Sigmoid colon (tissue), 4 donors: ENCODE measurements at regions not wholly inside any gene's neighbourhood (a gene's known extent, or its start where the extent isn't known, plus 50 kb on each side); places are given as distances from the start of the nearest gene placed in this dataset.

Experiments used
- EP300 ChIP-seq, 4 donors: sonication (generic); formaldehyde crosslinking; IDR thresholded peaks; one replicate each; pipeline ENCODE4 v1.6.1; 2017; ENCODE audit warnings: antibody characterized with exemption in 4 of 4
- POLR2A ChIP-seq, 2 donors: fragments of 450-650 bp; IDR thresholded peaks; one replicate each; pipeline ENCODE4 v1.6.1; 2016; ENCODE audit warnings: antibody characterized with exemption in 2 of 2, mild to moderate bottlenecking in 2 of 2, moderate library complexity in 2 of 2
- POLR2AphosphoS5 ChIP-seq, 4 donors: sonication (generic); formaldehyde crosslinking; IDR thresholded peaks; one replicate each; pipeline ENCODE4 v1.6.1; 2017; ENCODE audit warnings: antibody characterized with exemption in 4 of 4
- TF ChIP-seq, protein P1 (sequence below), 4 experiments: fragments of 450-650 bp in 3 of 4; fragments of 200-600 bp in 1 of 4; IDR thresholded peaks; one replicate each; pipeline ENCODE4 v1.5.1; 2016 to 2019; ENCODE audit warnings: antibody characterized with exemption in 4 of 4, mild to moderate bottlenecking in 3 of 4, moderate library complexity in 2 of 4

DNA sequence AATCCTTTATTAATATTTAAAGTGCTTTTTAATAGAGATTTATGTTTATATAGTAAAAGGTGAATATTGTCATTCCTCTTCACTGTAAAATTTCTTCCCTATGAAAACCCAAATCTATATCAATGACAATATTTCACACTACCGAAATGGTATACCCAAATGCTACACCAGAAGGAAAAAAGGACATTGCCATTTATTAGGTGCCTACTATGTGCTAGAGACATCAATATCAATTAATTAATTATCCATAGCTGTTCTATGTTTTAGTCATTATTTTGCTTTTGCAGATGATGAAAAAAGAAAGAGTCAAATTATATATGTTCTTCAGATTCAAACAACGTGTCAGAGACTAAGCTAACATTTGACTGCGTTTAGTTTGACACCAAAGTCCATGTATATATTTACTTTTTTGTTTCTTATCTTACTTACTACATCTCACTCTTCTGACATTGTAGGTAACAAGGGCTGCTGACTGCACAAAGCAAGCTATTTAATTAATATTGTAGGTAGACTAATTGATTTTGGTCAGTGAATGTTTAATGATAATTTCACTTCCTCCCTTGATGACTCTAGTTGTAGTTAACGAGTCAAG is 614.0 kb upstream of the FOXG1 start:
- no peak for TF ChIP-seq EP300 (IDR thresholded peaks at IDR 0.05)
- TF ChIP-seq, protein P1, sequence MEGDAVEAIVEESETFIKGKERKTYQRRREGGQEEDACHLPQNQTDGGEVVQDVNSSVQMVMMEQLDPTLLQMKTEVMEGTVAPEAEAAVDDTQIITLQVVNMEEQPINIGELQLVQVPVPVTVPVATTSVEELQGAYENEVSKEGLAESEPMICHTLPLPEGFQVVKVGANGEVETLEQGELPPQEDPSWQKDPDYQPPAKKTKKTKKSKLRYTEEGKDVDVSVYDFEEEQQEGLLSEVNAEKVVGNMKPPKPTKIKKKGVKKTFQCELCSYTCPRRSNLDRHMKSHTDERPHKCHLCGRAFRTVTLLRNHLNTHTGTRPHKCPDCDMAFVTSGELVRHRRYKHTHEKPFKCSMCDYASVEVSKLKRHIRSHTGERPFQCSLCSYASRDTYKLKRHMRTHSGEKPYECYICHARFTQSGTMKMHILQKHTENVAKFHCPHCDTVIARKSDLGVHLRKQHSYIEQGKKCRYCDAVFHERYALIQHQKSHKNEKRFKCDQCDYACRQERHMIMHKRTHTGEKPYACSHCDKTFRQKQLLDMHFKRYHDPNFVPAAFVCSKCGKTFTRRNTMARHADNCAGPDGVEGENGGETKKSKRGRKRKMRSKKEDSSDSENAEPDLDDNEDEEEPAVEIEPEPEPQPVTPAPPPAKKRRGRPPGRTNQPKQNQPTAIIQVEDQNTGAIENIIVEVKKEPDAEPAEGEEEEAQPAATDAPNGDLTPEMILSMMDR (IDR thresholded peaks at IDR 0.05), result no peak
- TF ChIP-seq POLR2AphosphoS5 (IDR thresholded peaks at IDR 0.05), result no peak
- no peak for TF ChIP-seq POLR2A (IDR thresholded peaks at IDR 0.05)
